GM19455 (cell line): ENCODE measurements at regions not wholly inside any gene's neighbourhood (a gene's known extent, or its start where the extent isn't known, plus 50 kb on each side); places are given as distances from the start of the nearest gene placed in this dataset.

Experiments used
- ATAC-seq: cut with Tn5 transposase; IDR thresholded peaks from one replicate; pipeline ENCODE4 v1.9.1; 2021; ENCODE audit not compliant: unreplicated experiment

GRCh38 chr1:14128096-14128495, 428.1 kb downstream of the PRDM2 start:
- ATAC-seq, result no peak

GRCh38 chr1:14129009-14129408, 429.0 kb downstream of the PRDM2 start:
- no peak for ATAC-seq

GRCh38 chr1:14135070-14135469, 435.1 kb downstream of the PRDM2 start:
- ATAC-seq, result no peak

- no peak for ATAC-seq
Measured at GRCh38 chr1:14136152-14136763, 436.3 kb downstream of the PRDM2 start.

GRCh38 chr1:14136881-14137280, 436.9 kb downstream of the PRDM2 start:
- no peak for ATAC-seq

- ATAC-seq, result no peak
Measured at GRCh38 chr1:14137411-14138134, 437.6 kb downstream of the PRDM2 start.

GRCh38 chr1:14138135-14138506, 438.1 kb downstream of the PRDM2 start:
- no peak for ATAC-seq

- ATAC-seq, result no peak
Measured at GRCh38 chr1:14138687-14139086, 438.7 kb downstream of the PRDM2 start.

- no peak for ATAC-seq
Measured at GRCh38 chr1:14140831-14141401, 440.9 kb downstream of the PRDM2 start.

GRCh38 chr1:14141656-14142055, 441.7 kb downstream of the PRDM2 start:
- no peak for ATAC-seq

- ATAC-seq, result no peak
Measured at GRCh38 chr1:14142397-14143100, 442.6 kb downstream of the PRDM2 start.

- no peak for ATAC-seq
Measured at GRCh38 chr1:14143777-14144176, 443.8 kb downstream of the PRDM2 start.

- ATAC-seq, result no peak
Measured at GRCh38 chr1:14148526-14148925, 448.5 kb downstream of the PRDM2 start.

GRCh38 chr1:14149431-14149830, 449.1 kb upstream of the KAZN start:
- no peak for ATAC-seq

- ATAC-seq, result no peak
Measured at GRCh38 chr1:14156543-14156942, 441.9 kb upstream of the KAZN start.

GRCh38 chr1:14160781-14161180, 437.7 kb upstream of the KAZN start:
- no peak for ATAC-seq

GRCh38 chr1:14163246-14163645, 435.2 kb upstream of the KAZN start:
- ATAC-seq, result no peak

GRCh38 chr1:14165371-14165801, 433.1 kb upstream of the KAZN start:
- ATAC-seq, result no peak

GRCh38 chr1:14167884-14168283, 430.6 kb upstream of the KAZN start:
- ATAC-seq, result no peak

- no peak for ATAC-seq
Measured at GRCh38 chr1:14168326-14169063, 430.0 kb upstream of the KAZN start.

GRCh38 chr1:14173598-14173997, 424.9 kb upstream of the KAZN start:
- ATAC-seq, result no peak
